K562 (cell line): ENCODE measurements at regions not wholly inside any gene's neighbourhood (a gene's known extent, or its start where the extent isn't known, plus 50 kb on each side); places are given as distances from the start of the nearest gene placed in this dataset.
A peak's percentile ranks its signal among the peaks of the same experiment; 100 is the strongest.

Experiments used
- BRF1 ChIP-seq: IDR thresholded peaks from 3 replicates; pipeline ENCODE4 v1.6.1; 2011; ENCODE audit warnings: borderline replicate concordance, mild to moderate bottlenecking; ENCODE audit not compliant: insufficient read length; ENCODE audit errors: extremely low read depth
- FOXJ3 ChIP-seq: sonication (generic); formaldehyde crosslinking; IDR thresholded peaks from 2 replicates; pipeline ENCODE4 v1.4.0; 2020; ENCODE audit warnings: mild to moderate bottlenecking, missing genetic modification reagents
- HDAC2 ChIP-seq: fragments of 450-650 bp; IDR thresholded peaks from 2 replicates; pipeline ENCODE4 v1.6.1; 2016; ENCODE audit warnings: mild to moderate bottlenecking
- HMGN3 ChIP-seq: IDR thresholded peaks from 2 replicates; pipeline ENCODE4 v1.6.1; 2011; ENCODE audit warnings: borderline replicate concordance, low read depth, mild to moderate bottlenecking, mixed read lengths, low read length; ENCODE audit not compliant: insufficient read length; ENCODE audit errors: extremely low read depth
- NCOR1 ChIP-seq: fragments of 450-650 bp; IDR thresholded peaks from 2 replicates; pipeline ENCODE4 v1.6.1; 2016; ENCODE audit warnings: mild to moderate bottlenecking, moderate library complexity
- RFX1 ChIP-seq: fragments of 450-650 bp; IDR thresholded peaks from 2 replicates; pipeline ENCODE4 v1.6.1; 2016; ENCODE audit warnings: mild to moderate bottlenecking, moderate library complexity
- RFX5 ChIP-seq: IDR thresholded peaks from 2 replicates; pipeline ENCODE4 v1.6.1; 2011; ENCODE audit warnings: low read depth, mild to moderate bottlenecking, improper control_type of control experiment, low read length
- SLC30A9 ChIP-seq: fragments of 250-450 bp; sonication (Bioruptor Pico); IDR thresholded peaks from 2 replicates; pipeline ENCODE4 v1.8.0; 2022; ENCODE audit warnings: mild to moderate bottlenecking, moderate library complexity
- TOE1 ChIP-seq, 2 experiments: fragments of 450-650 bp in 1 of 2; sonication (generic) in 1 of 2; formaldehyde crosslinking in 1 of 2; IDR thresholded peaks; 2 replicates each; pipeline versions ENCODE4 v1.7.1 to v1.8.0; 2016 to 2022; ENCODE audit warnings: borderline replicate concordance in 2 of 2, mild to moderate bottlenecking in 2 of 2, antibody characterized with exemption in 1 of 2, inconsistent platforms in 1 of 2, low read depth in 1 of 2, missing genetic modification reagents in 1 of 2, moderate library complexity in 1 of 2
- ZNF124 ChIP-seq: sonication (generic); formaldehyde crosslinking; IDR thresholded peaks from 2 replicates; pipeline ENCODE4 v1.8.1; 2022; ENCODE audit warnings: missing genetic modification reagents
- ZNF551 ChIP-seq: fragments of 250-450 bp; sonication (Bioruptor Pico); IDR thresholded peaks from 2 replicates; pipeline ENCODE4 v1.5.0; 2021; ENCODE audit warnings: mild to moderate bottlenecking, moderate library complexity
- ZNF780A ChIP-seq: fragments of 250-450 bp; sonication (Bioruptor Pico); IDR thresholded peaks from 2 replicates; pipeline ENCODE4 v1.5.0; 2021; ENCODE audit warnings: mild to moderate bottlenecking
- TF ChIP-seq, protein P1 (sequence below): fragments of 250-450 bp; sonication (Bioruptor Pico); IDR thresholded peaks from 2 replicates; pipeline ENCODE4 v1.8.0; 2021; ENCODE audit warnings: moderate library complexity, mild to moderate bottlenecking, inconsistent platforms
- TF ChIP-seq, protein P2 (sequence below), 2 experiments: fragments of 450-650 bp; IDR thresholded peaks; 2 replicates each; pipeline ENCODE4 v1.6.1; 2016; ENCODE audit warnings: mild to moderate bottlenecking in 2 of 2, borderline replicate concordance in 1 of 2, low read depth in 1 of 2, moderate library complexity in 1 of 2
- TF ChIP-seq, protein P3 (sequence below): fragments of 450-650 bp; IDR thresholded peaks from 2 replicates; pipeline ENCODE4 v1.6.1; 2018; ENCODE audit warnings: mild to moderate bottlenecking, low read depth; ENCODE audit not compliant: partially characterized antibody
- TF ChIP-seq, protein P4 (sequence below): fragments of 450-650 bp; IDR thresholded peaks from 2 replicates; pipeline ENCODE4 v1.6.1; 2016; ENCODE audit warnings: missing biosample characterization, missing genetic modification characterization

DNA sequence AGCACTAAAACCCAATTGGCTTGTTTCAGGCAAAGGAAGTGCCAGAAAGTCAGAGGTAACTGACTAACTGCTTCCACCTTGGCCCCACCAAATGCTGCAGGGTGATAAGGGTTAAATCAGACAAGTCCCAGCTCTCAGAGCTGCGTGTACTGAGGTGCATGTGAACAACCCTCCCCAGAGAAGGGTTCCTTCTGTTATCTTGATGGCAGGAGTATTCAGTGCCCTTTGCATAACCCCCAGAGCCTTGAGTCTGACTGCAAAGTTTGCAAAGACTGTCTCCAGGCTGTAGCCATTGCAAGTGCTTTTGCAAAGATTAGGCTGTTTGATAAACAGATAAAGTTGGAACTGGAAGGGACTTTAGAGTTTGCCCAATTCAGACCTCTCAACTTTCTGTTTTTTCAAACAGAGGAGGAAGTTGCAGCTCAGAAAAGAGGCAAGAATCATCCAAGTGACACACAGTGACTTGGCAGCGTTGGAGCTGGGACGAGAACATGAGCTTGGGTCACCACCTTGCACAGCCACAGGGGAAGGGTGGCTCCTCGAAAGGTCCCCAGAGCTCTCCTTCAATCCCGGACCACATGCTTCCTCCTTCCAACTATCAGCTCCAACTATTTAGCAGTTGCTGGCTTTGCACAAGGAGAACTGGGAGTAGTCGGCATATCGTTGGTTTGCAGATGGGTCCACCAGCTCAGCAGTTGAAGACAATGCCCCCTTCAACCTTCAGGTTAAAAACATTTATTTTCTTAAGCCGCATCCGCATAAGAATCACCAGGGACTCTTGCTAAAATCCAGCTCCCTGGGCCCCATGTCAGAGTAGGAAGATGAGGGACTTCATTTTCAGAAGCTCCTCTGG, 224.8 kb upstream of the HES1 start (continued):
- no peak for TF ChIP-seq ZNF551
- no peak for TF ChIP-seq ZNF124 (CRISPR knock-in tag)
- TF ChIP-seq, protein P1, sequence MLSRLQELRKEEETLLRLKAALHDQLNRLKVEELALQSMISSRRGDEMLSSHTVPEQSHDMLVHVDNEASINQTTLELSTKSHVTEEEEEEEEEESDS (CRISPR knock-in tag) = no peak
- peak; percentile 62; the same call in 1 of the 2 replicates for TF ChIP-seq TOE1 (IDR thresholded peaks at IDR 0.05; ENCODE audit: borderline replicate concordance)
- no peak for TF ChIP-seq TOE1 (CRISPR knock-in tag; IDR thresholded peaks at IDR 0.05; ENCODE audit: borderline replicate concordance, low read depth)
- TF ChIP-seq, protein P2, sequence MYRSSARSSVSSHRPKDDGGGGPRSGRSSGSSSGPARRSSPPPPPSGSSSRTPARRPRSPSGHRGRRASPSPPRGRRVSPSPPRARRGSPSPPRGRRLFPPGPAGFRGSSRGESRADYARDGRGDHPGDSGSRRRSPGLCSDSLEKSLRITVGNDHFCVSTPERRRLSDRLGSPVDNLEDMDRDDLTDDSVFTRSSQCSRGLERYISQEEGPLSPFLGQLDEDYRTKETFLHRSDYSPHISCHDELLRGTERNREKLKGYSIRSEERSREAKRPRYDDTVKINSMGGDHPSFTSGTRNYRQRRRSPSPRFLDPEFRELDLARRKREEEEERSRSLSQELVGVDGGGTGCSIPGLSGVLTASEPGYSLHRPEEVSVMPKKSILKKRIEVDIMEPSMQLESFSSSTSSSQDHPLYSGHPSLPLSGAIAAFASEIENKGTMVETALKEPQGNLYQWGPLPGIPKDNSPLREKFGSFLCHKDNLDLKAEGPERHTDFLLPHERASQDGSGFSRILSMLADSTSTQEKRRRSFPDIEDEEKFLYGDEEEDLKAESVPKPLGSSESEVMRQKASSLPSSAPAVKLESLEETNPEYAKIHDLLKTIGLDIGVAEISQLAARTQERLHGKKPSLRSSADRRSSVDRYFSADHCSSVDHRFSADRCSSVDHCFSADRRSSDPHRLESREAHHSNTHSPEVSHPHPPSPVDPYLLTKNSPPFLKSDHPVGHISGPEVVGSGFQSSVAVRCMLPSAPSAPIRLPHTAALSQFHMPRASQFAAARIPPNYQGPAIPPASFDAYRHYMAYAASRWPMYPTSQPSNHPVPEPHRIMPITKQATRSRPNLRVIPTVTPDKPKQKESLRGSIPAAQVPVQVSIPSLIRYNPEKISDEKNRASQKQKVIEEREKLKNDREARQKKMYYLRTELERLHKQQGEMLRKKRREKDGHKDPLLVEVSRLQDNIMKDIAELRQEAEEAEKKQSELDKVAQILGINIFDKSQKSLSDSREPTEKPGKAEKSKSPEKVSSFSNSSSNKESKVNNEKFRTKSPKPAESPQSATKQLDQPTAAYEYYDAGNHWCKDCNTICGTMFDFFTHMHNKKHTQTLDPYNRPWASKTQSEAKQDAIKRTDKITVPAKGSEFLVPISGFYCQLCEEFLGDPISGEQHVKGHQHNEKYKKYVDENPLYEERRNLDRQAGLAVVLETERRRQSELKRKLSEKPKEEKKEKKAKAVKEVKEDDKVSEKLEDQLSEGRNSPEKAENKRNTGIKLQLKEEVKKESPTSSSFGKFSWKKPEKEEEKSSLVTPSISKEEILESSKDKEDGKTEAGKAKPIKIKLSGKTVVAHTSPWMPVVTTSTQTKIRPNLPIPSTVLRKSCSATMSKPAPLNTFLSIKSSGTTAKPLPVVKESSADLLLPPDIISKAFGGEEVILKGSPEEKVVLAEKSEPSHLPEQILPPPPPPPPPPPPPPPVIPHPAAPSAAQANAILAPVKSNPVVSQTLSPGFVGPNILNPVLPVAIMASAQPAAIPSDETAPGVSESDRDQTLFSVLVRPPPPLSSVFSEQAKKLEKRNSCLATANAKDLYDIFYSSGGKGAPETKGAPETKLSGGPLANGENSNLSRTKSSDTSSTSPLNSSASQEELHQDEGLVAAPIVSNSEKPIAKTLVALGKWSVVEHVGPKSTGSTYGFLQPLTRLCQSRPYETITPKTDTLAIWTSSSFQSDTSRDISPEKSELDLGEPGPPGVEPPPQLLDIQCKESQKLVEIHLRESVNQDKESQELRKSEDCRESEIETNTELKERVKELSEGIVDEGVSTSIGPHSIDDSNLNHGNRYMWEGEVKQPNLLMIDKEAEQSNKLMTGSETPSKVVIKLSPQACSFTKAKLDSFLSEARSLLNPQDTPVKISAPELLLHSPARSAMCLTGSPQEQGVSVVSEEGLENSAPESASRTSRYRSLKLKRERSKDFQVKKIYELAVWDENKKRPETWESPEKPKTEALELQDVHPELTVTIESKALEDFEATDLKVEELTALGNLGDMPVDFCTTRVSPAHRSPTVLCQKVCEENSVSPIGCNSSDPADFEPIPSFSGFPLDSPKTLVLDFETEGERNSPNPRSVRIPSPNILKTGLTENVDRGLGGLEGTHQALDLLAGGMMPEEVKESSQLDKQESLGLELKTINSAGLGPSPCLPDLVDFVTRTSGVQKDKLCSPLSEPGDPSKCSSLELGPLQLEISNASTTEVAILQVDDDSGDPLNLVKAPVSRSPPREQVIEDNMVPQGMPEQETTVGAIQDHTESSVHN (IDR thresholded peaks at IDR 0.05; ENCODE audit: borderline replicate concordance in 1 of 2, low read depth in 1 of 2) = peak in 1 of 2 experiments; percentile 59; a peak in 1 of 4 replicates
- TF ChIP-seq ZNF780A = no peak
- peak; percentile 93 for TF ChIP-seq HDAC2
- TF ChIP-seq HMGN3 = peak; percentile 72
- TF ChIP-seq SLC30A9 (CRISPR knock-in tag) = no peak
- peak; percentile 91 for TF ChIP-seq NCOR1
- TF ChIP-seq RFX5 = no peak
- TF ChIP-seq RFX1 = no peak
- TF ChIP-seq BRF1 = no peak
- TF ChIP-seq, protein P3, sequence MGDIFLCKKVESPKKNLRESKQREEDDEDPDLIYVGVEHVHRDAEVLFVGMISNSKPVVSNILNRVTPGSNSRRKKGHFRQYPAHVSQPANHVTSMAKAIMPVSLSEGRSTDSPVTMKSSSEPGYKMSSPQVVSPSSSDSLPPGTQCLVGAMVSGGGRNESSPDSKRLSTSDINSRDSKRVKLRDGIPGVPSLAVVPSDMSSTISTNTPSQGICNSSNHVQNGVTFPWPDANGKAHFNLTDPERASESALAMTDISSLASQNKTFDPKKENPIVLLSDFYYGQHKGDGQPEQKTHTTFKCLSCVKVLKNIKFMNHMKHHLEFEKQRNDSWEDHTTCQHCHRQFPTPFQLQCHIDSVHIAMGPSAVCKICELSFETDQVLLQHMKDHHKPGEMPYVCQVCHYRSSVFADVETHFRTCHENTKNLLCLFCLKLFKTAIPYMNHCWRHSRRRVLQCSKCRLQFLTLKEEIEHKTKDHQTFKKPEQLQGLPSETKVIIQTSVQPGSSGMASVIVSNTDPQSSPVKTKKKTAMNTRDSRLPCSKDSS = no peak
- TF ChIP-seq, protein P4, sequence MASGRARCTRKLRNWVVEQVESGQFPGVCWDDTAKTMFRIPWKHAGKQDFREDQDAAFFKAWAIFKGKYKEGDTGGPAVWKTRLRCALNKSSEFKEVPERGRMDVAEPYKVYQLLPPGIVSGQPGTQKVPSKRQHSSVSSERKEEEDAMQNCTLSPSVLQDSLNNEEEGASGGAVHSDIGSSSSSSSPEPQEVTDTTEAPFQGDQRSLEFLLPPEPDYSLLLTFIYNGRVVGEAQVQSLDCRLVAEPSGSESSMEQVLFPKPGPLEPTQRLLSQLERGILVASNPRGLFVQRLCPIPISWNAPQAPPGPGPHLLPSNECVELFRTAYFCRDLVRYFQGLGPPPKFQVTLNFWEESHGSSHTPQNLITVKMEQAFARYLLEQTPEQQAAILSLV (tag) = no peak
- TF ChIP-seq FOXJ3 = no peak
